ENCODE measurements at regions not wholly inside any gene's neighbourhood (a gene's known extent, or its start where the extent isn't known, plus 50 kb on each side); places are given as distances from the start of the nearest gene placed in this dataset.

GRCh38 chr15:70375006-70375431 lies 277.3 kb upstream of the TLE3 start:
- TF ChIP-seq, protein P1, sequence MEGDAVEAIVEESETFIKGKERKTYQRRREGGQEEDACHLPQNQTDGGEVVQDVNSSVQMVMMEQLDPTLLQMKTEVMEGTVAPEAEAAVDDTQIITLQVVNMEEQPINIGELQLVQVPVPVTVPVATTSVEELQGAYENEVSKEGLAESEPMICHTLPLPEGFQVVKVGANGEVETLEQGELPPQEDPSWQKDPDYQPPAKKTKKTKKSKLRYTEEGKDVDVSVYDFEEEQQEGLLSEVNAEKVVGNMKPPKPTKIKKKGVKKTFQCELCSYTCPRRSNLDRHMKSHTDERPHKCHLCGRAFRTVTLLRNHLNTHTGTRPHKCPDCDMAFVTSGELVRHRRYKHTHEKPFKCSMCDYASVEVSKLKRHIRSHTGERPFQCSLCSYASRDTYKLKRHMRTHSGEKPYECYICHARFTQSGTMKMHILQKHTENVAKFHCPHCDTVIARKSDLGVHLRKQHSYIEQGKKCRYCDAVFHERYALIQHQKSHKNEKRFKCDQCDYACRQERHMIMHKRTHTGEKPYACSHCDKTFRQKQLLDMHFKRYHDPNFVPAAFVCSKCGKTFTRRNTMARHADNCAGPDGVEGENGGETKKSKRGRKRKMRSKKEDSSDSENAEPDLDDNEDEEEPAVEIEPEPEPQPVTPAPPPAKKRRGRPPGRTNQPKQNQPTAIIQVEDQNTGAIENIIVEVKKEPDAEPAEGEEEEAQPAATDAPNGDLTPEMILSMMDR (conservative IDR thresholded peaks at IDR 0.05 in 1 of 2, IDR thresholded peaks at IDR 0.05 in 1 of 2; ENCODE audit: low read depth in 1 of 2, low read length in 2 of 2): no peak
- no peak for TF ChIP-seq EZH2 (IDR thresholded peaks at IDR 0.05; ENCODE audit: low read length, missing control alignments)
